Lung microvascular endothelial cell (primary cell): ENCODE measurements at regions not wholly inside any gene's neighbourhood (a gene's known extent, or its start where the extent isn't known, plus 50 kb on each side); places are given as distances from the start of the nearest gene placed in this dataset.

ENCODE experiments used
- DNase-seq, 2 donors: peaks; one replicate each; pipeline versions ENCODE4 v3.0.0 to v3.0.0-alpha.2; 2010; ENCODE audit warnings: low read depth in 2 of 2

- DNase-seq, result no peak
Observed at GRCh38 chr15:91664224-91664836, 189.2 kb upstream of the SLCO3A1 start.

- no peak for DNase-seq
Observed at GRCh38 chr15:91665212-91665611, 188.3 kb upstream of the SLCO3A1 start.

- DNase-seq, result no peak
Observed at GRCh38 chr15:91668370-91668769, 185.1 kb upstream of the SLCO3A1 start.

- no peak for DNase-seq
Observed at GRCh38 chr15:91670108-91670507, 183.4 kb upstream of the SLCO3A1 start.

- DNase-seq, result no peak
Observed at GRCh38 chr15:91678003-91678402, 175.5 kb upstream of the SLCO3A1 start.

GRCh38 chr15:91679447-91679846, 174.1 kb upstream of the SLCO3A1 start:
- no peak for DNase-seq

GRCh38 chr15:91685436-91685835, 168.1 kb upstream of the SLCO3A1 start:
- DNase-seq, result no peak

GRCh38 chr15:91688811-91689210, 164.7 kb upstream of the SLCO3A1 start:
- DNase-seq, result no peak

- DNase-seq, result no peak
Observed at GRCh38 chr15:91689377-91689776, 164.1 kb upstream of the SLCO3A1 start.

GRCh38 chr15:91692596-91692995, 160.9 kb upstream of the SLCO3A1 start:
- DNase-seq, result no peak

- DNase-seq, result no peak
Observed at GRCh38 chr15:91694131-91694830, 159.2 kb upstream of the SLCO3A1 start.

GRCh38 chr15:91694831-91695210, 158.7 kb upstream of the SLCO3A1 start:
- DNase-seq, result no peak

- no peak for DNase-seq
Observed at GRCh38 chr15:91695799-91696198, 157.7 kb upstream of the SLCO3A1 start.

- no peak for DNase-seq
Observed at GRCh38 chr15:91696981-91697380, 156.5 kb upstream of the SLCO3A1 start.

- no peak for DNase-seq
Observed at GRCh38 chr15:91698241-91698640, 155.3 kb upstream of the SLCO3A1 start.

GRCh38 chr15:91699741-91700140, 153.8 kb upstream of the SLCO3A1 start:
- no peak for DNase-seq

GRCh38 chr15:91703274-91703673, 150.2 kb upstream of the SLCO3A1 start:
- no peak for DNase-seq

- DNase-seq, result no peak
Observed at GRCh38 chr15:91704343-91704742, 149.2 kb upstream of the SLCO3A1 start.

GRCh38 chr15:91706322-91707032, 147.0 kb upstream of the SLCO3A1 start:
- peak; percentile 2 to 41 for DNase-seq

- DNase-seq, result no peak
Observed at GRCh38 chr15:91710080-91710698, 143.3 kb upstream of the SLCO3A1 start.

- DNase-seq, result no peak
Observed at GRCh38 chr15:91711384-91712033, 142.0 kb upstream of the SLCO3A1 start.

GRCh38 chr15:91712286-91712685, 141.2 kb upstream of the SLCO3A1 start:
- no peak for DNase-seq
